Activated CD8-positive, alpha-beta memory T cell treated with anti-CD3 and anti-CD28 coated beads for 24 hours (primary cell): ENCODE measurements at regions not wholly inside any gene's neighbourhood (a gene's known extent, or its start where the extent isn't known, plus 50 kb on each side); places are given as distances from the start of the nearest gene placed in this dataset.

Experiments
- DNase-seq: peaks from one replicate; pipeline ENCODE4 v3.0.0-alpha.2; 2020

DNA sequence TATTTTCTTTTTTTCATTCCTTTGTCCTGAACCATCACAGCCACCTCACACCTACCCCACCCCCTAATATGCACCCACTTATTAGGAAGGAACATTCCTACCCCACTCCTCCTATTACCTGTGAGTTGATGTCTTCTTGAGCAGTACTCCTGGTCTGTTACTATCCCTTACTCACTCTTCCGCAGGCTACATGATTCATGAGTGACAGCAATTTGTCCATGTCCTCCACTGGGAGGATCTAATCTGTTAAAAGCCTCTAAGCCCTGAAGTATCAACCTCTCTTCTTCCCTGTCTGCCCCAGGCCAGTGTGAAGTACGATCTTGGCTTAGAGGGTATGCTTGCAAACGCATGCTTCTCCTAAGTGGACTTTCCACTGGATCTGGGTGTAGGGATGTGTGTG is 75.6 kb upstream of the RFX8 start:
- DNase-seq: no peak

DNA sequence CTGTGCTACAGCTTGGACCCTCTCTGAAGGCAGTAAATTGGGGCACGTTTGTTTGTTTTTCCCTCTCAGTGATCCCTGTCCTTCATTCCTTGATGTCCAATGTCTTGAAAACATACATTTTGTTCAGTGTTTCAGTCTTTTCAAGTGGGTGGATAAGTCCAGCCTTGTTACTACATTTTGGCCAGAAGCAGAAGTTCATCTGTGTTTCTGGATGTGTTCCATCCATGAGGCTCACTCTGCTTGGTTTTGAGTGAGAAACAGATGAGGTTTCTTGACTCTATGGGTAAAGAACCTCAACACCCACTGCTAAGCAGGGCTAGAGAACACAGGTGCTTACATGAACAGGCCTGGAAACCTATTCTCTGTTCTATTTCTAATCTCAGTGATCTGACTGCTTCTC is 74.5 kb upstream of the RFX8 start:
- DNase-seq: no peak

DNA sequence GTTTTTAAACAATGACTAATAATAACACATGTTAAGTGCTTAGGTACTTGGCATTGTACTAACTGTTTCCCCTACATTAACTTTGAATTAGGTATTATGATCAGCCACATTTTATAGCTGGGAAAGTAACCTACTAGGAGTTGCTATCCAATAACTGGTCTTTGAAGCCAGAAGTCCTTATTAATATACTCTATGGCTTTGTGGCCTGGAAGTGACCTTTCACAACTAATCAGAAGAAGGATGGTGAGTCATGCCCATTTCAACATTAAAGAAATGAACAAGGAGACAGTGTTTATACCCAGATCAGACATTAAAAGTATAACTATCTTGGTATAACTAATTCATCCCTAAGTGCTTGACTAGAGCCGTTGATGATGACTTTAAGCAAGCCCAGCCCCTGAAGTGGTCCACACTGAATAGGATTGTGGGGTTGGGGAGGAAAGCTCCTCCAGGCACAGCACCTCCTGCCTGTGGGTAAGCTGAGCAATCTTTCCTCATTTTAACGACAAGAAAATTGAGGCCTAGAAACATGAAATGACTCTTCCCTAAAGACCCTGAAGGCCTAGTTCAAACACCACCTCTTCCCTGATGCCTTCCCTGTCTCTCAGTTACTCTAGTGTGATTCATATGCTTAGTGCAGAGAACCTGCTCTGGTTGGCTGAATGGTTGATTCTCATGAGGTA is 71.6 kb upstream of the RFX8 start:
- DNase-seq: no peak

DNA sequence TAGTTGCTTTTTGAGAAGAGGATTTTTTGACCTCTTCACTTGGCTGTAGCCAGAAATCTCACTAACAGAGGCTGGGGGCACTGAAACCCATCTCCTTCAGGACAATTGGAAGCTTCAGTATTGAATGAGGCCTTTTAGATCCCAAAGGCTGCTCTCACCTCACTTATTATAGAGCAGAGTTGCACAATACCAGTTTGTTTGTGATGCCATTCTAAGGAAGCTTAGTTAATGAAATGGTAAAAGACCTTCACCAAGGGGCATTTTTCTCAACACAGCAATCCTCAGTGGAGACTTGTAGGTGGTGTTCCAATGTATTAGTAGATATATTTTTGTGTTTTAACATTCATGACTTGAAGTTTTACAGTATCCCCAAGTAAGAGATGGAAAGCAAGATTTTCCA is 71.0 kb upstream of the RFX8 start:
- no peak for DNase-seq

DNA sequence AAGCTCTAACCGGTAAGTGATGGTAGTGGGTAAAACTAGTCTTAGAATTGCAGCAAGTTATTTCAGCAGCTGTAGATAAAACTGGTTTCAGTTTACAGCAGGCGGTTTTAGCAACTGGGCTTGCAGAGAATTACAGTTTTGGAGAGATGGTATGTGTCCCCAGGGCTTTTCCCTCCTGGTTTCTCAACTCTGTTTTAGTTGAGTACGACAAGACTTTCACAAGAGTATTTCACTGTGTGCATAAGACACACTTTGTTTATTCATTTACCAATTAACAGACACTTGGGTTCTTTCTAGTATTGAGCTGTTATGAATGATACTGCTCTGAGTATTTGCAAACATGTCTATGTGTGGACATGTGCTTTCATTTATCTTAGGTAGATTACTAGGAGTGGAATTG is 65.6 kb upstream of the RFX8 start:
- no peak for DNase-seq

DNA sequence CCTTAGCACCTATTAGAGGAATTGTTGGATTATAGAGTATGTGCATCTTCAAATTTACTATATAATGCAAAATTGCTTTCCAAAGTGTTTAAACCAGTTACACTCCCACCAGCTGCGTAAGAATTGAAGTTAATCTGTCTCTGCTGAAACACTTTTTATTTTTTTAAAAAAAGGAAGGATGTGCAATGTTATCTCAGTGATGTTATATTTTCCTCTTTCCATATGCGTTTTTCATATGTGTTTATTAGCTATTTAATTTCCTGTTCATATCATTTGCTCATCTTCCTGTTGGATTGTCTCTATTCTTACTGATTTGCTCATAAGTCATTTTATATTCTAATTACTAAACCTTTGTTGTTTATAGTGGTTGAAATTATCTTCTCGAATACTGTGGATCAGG is 63.2 kb upstream of the RFX8 start:
- DNase-seq: no peak

DNA sequence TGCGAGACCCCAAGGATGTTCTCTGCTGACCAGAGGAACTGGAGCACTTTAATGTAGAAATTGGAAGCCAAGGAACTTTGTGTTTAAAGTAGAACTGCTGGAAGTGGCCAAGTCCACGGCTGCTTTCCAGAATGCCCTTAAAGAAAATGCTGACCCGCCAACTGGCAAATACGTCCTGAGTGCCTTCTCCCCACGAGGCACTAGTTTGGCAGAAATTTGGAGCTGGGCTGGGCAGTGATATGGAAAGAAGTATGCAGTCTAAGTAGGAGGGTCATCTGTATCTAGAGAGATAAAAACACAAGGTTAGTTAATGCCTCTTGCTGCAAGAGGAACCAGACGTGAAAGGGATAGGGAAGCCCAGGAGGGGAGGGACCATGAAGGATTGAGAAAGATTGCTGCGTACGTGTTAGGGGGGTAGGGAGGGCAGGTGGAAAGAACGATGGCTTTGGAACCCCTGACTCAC is 59.3 kb upstream of the RFX8 start:
- no peak for DNase-seq

DNA sequence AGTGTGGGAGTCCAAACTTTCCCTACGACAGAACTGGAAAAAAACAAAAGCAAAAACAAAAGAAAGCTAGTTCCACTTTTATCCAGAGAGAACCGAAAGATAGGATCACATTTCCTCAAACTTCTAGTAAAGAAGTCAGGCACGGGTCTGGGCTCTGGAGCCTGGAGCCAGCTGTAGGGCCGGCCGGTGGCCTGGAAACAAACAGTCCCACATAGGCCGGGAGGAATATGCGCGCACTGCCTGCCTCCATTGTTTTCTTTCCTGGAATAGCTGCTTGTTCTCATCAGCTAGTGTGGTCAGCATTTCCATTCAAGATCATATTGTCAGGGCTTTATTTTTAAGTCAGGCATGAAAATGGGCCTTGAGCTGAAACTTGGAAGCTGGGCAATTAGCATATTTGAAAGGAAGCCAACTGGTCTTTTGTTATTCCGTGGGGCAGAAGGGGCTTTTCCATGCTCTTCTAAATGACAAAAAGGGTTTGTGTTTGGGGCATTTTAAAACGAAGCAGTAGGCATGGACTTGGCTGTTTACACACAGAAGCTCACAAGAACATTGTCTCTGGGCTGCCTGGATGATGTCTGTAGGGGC is 58.7 kb upstream of the RFX8 start:
- no peak for DNase-seq

DNA sequence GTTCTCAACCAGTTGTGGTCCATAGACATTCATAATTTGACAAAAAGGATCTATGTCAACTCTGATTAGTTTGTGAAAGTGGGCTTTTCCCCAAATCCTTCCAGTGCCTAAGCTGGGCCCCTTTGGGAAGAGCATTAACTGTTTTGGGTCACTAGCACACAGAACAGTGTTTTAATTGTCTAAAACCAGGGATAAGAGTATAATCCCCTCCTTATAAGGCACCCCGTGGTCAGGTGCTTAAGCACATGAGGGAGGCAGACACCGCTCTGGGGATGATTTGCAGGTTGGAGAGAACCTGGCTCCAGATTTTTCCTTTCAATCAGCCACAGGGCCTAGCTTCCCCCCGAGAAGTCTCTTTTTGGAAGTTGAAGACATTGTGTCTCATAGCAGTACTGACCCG is 53.6 kb upstream of the RFX8 start:
- no peak for DNase-seq

DNA sequence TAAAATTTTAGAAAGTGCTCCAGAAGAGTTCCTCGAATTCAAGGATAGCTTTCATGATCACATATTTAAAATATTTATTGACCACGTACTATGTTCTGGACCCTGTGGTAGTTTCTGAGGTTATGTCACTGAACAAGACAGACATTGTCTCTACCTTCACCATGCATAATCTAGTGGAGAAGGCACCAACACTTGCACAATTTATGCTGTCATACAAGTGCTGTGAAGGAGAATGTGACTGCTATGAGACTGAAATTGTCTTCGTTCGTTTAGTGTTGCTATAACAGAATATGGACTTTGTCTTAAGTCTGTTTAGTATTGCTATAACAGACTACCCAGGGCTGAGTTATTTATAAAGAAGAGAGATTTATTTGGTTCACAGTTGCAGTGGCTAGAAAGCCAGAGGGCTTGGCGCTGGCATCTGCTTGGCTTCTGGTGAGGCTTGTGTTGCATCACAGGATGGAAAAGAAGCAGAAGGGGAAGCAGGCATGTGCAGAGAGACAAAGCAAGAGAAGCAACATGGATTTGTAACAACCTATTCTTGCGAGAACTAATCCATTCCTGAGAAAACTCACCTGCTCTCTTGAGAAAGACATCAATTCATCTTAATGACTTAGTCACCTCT is 50.0 kb upstream of the RFX8 start:
- no peak for DNase-seq
